ENCODE measurements at regions not wholly inside any gene's neighbourhood (a gene's known extent, or its start where the extent isn't known, plus 50 kb on each side); places are given as distances from the start of the nearest gene placed in this dataset.
"Not testable (repeated sequence)": the region's sequence is repeated elsewhere in the genome, so short reads cannot be mapped to it uniquely, and the experiment has no call there.

- no peaks in the 10 kb centered on the region for H3K9me3 ChIP-seq
- no peak overlapping the region for H3K4me3 ChIP-seq
- H3K4me1 ChIP-seq = no peaks in the 10 kb centered on the region
- no peaks in the 10 kb centered on the region for H3K27me3 ChIP-seq
- intact Hi-C loops (cut with DNase I) = no loop called here
- ATAC-seq = no peak
- TF ChIP-seq CTCF (IDR thresholded peaks at IDR 0.05) (no peak), POLR2A (IDR thresholded peaks at IDR 0.05) (no peak)
- no peak overlapping the region for H3K27ac ChIP-seq
- DNase-seq = no peak
- 40% methylated on average over 2 of the region's 2 CpGs for WGBS (ENCODE audit: insufficient coverage, low coverage, low lambda C conversion rate, missing lambda C conversion rate)
- H3K36me3 ChIP-seq = no peaks in the 10 kb centered on the region
These were observed 438.5 kb upstream of the NUDT12 start for GRCh38 chr5:104001136-104001535.

- 25% methylated on average over 1 of the region's 1 CpG for WGBS (ENCODE audit: insufficient coverage, low coverage, low lambda C conversion rate, missing lambda C conversion rate)
- Histone ChIP-seq H3K4me3 (no peak overlapping the region), H3K4me1 (no peaks in the 10 kb centered on the region), H3K9me3 (no peaks in the 10 kb centered on the region), H3K36me3 (no peaks in the 10 kb centered on the region), H3K27me3 (no peaks in the 10 kb centered on the region), H3K27ac (no peak overlapping the region)
- no peak for ATAC-seq
- no peak for DNase-seq
- intact Hi-C loops (cut with DNase I) = no loop called here
- TF ChIP-seq CTCF (IDR thresholded peaks at IDR 0.05) (no peak), POLR2A (IDR thresholded peaks at IDR 0.05) (no peak)
These were observed 430.4 kb upstream of the NUDT12 start for GRCh38 chr5:103993031-103993430.

DNA sequence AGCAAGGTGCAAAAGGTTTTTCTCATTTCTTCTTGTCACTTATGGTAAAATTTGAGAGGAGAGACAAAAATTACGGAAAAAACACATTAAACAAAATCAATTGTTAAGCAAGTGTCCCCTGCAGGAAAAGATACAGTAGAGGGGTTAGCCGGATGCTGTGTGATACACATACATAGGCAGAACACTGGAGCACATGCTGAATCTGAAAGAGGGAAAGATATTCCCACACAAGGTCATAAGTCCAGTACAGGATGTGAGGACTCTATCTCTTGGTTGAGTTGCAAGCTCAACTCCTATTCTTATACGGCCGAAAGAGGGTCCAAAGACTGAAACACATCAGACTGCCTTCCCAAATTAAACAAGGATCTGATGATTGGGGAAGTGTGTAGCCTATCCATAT, 427.5 kb upstream of the NUDT12 start:
- DNase-seq (no peak), ATAC-seq (peak in 3 of 4 donors; percentile 62 to 80 (median 78))
- Histone ChIP-seq H3K27ac (no peak overlapping the region), H3K27me3 (no peaks in the 10 kb centered on the region), H3K4me3 (no peak overlapping the region), H3K4me1 (no peaks in the 10 kb centered on the region), H3K36me3 (no peaks in the 10 kb centered on the region), H3K9me3 (no peaks in the 10 kb centered on the region)
- TF ChIP-seq CTCF (IDR thresholded peaks at IDR 0.05) (no peak), POLR2A (IDR thresholded peaks at IDR 0.05) (no peak)
- intact Hi-C loops (cut with DNase I) = no loop called here
- 27% methylated on average over 4 of the region's 4 CpGs for WGBS (ENCODE audit: insufficient coverage, low coverage, low lambda C conversion rate, missing lambda C conversion rate)

DNA sequence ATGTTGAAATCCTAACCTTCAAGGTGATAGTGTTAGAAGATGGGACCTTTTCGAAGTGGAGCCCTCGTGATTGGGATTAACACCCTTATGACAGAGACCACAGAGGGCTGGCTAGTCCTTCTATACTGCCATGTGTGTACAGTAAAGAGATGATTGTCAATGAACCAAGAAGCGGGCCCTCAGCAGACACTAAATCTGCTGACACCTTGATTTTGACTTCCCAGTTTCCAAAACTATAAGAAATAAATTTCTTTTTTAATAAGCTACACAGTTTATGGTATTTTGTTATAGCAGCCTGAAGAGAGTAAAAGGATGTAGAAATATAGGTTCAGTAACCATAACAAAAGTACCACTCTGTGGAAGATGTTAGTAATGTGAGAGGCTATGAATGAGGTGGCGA, 419.0 kb upstream of the NUDT12 start:
- 49% methylated on average over 4 of the region's 4 CpGs for WGBS (ENCODE audit: insufficient coverage, low coverage, low lambda C conversion rate, missing lambda C conversion rate)
- DNase-seq (no peak), ATAC-seq (no peak)
- TF ChIP-seq POLR2A (IDR thresholded peaks at IDR 0.05) = no peak
- TF ChIP-seq CTCF (IDR thresholded peaks at IDR 0.05) = no peak
- no peaks in the 10 kb centered on the region for H3K36me3 ChIP-seq
- H3K27me3 ChIP-seq = no peaks in the 10 kb centered on the region
- no peak overlapping the region for H3K27ac ChIP-seq
- H3K4me1 ChIP-seq = no peaks in the 10 kb centered on the region
- H3K9me3 ChIP-seq = no peaks in the 10 kb centered on the region
- no peak overlapping the region for H3K4me3 ChIP-seq
- intact Hi-C loops (cut with DNase I) = no loop called here

DNA sequence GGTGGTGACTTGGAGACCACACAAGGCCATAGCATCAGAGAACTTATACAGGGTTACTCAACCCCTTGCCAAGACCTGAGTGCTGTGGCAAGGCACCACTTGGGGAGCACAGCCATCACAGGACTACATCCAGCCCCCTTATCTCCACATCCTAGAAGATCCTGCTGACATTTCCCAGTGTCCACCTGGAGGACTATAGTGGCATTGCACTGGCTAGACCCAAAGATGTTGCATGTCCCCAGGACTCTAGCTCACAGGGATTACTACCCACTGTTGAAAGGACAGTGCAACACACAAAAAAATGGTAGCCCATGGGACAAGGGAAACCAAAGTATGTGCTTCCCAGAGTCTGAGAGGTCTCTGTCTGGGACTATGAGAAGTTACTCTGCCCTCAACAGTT, 411.1 kb upstream of the NUDT12 start:
- Histone ChIP-seq H3K27ac (no peak overlapping the region), H3K27me3 (no peaks in the 10 kb centered on the region), H3K36me3 (no peaks in the 10 kb centered on the region), H3K4me1 (no peaks in the 10 kb centered on the region), H3K9me3 (no peaks in the 10 kb centered on the region), H3K4me3 (no peak overlapping the region)
- DNase-seq (no peak), ATAC-seq (peak in 1 of 4 donors; percentile 28)
- peak in 2 of 4 donors; percentile 5 to 16 for TF ChIP-seq CTCF (IDR thresholded peaks at IDR 0.05)
- TF ChIP-seq POLR2A (IDR thresholded peaks at IDR 0.05) = no peak
- intact Hi-C loops (cut with DNase I) = no loop called here

DNA sequence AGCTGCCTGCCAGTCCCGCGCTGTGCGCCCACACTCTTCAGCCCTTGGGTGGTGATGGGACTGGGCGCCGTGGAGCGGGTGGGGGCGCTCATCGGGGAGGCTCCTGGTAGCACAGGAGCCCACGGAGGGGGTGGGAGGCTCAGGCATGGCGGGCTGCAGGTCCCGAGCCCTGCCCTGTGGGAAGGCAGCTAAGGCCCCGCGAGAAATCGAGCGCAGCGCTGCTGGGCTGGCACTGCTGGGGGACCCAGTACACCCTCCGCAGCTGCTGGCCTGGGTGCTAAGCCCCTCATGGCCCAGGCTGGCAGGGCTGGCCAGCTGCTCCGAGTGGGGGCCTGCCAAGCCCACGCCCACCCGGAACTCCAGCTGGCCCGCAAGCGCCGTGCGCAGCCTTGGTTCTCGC, 403.7 kb upstream of the NUDT12 start:
- ATAC-seq; intact Hi-C loops (cut with DNase I); H3K27me3 ChIP-seq; DNase-seq; H3K9me3 ChIP-seq; H3K36me3 ChIP-seq; H3K4me3 ChIP-seq; H3K27ac ChIP-seq; H3K4me1 ChIP-seq: not testable (repeated sequence)
- 65% methylated on average over 2 of the region's 25 CpGs for WGBS (ENCODE audit: insufficient coverage, low coverage, low lambda C conversion rate, missing lambda C conversion rate)

Measured in right lobe of liver (tissue), 6 donors.